Rectal smooth muscle tissue (tissue), 1 donor: ENCODE measurements at regions not wholly inside any gene's neighbourhood (a gene's known extent, or its start where the extent isn't known, plus 50 kb on each side); places are given as distances from the start of the nearest gene placed in this dataset.

Experiments
- H3K27ac ChIP-seq: one replicate; pipeline ENCODE4 v1.7.0; 2013; ENCODE audit warnings: low read depth, low read length, inconsistent platforms
- H3K27me3 ChIP-seq: one replicate; pipeline ENCODE4 v1.7.0; 2013; ENCODE audit warnings: low read length; ENCODE audit not compliant: control insufficient read depth, insufficient read depth
- H3K36me3 ChIP-seq: one replicate; pipeline ENCODE4 v1.7.0; 2013; ENCODE audit warnings: low read length; ENCODE audit not compliant: control insufficient read depth, insufficient read depth
- H3K4me1 ChIP-seq: one replicate; pipeline ENCODE4 v1.7.0; 2013; ENCODE audit warnings: low read length; ENCODE audit not compliant: control insufficient read depth, insufficient read depth
- H3K4me3 ChIP-seq: one replicate; pipeline ENCODE4 v1.7.0; 2013; ENCODE audit warnings: low read length
- H3K9ac ChIP-seq: one replicate; pipeline ENCODE4 v1.7.0; 2013; ENCODE audit warnings: low read length

DNA sequence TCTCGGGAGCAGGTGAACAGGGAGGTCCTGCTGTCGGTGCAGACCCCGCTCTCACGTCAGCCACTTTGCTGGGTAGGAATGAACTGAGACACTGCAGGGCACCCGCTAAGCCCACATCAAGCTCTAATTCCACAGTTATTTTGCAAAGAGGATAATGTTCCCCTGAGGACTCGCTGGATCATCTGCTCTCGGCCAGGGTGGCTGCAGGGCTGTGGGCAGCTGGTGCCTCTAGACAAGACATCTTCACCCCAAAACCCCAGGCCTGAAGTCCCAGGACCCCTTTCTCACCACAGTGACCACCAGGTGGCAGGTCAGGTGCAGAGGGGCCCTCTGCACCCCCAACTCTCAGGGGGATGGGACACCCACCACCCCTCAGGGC lies 135.1 kb upstream of the PPP1R26 start:
- Histone ChIP-seq H3K4me1 (no peaks in the 10 kb centered on the region), H3K4me3 (no peak overlapping the region), H3K9ac (no peak overlapping the region), H3K36me3 (no peaks in the 10 kb centered on the region), H3K27ac (no peak overlapping the region), H3K27me3 (peaks cover 2% of the 10 kb centered on the region)

- H3K36me3 ChIP-seq = no peaks in the 10 kb centered on the region
- H3K4me1 ChIP-seq = no peaks in the 10 kb centered on the region
- no peak overlapping the region for H3K9ac ChIP-seq
- peaks cover 2% of the 10 kb centered on the region for H3K27me3 ChIP-seq
- no peak overlapping the region for H3K4me3 ChIP-seq
- no peak overlapping the region for H3K27ac ChIP-seq
Observed at GRCh38 chr9:135344915-135345500, 134.6 kb upstream of the PPP1R26 start.

GRCh38 chr9:135345775-135346433 lies 133.7 kb upstream of the PPP1R26 start:
- Histone ChIP-seq H3K4me1 (no peaks in the 10 kb centered on the region), H3K4me3 (no peak overlapping the region), H3K27ac (no peak overlapping the region), H3K36me3 (no peaks in the 10 kb centered on the region), H3K27me3 (peaks cover 2% of the 10 kb centered on the region), H3K9ac (no peak overlapping the region)

DNA sequence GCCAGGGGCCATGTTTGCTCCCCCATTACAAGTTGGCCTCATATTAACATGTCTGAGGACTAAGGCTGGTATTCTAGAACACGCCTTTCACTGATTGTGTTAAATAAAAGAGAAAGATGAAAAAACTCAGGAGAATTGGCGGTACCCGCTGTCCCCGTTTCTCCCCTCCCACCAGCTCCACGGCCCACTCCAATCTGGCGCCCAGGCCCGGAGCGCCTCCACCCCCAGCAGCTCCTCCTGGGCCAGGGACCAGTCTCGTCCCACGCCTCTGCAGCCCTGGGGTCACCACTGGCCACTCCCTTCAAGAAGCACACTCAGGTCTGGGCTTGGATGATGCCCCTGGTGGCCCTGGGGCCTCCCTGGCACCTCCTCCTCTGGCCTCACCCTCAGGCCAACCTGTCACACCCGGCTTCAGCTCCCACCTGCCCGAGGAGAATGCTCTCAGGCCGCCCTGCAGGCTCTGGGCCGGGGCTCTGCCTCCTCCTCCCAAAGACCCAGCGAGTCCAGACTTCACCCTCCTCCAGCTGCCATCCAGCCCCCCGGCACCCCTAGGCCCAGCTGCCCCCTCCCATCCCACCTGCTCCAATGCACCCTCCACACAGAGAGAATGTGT lies 133.0 kb upstream of the PPP1R26 start:
- H3K4me1 ChIP-seq = no peaks in the 10 kb centered on the region
- H3K36me3 ChIP-seq = no peaks in the 10 kb centered on the region
- no peak overlapping the region for H3K27ac ChIP-seq
- H3K9ac ChIP-seq = no peak overlapping the region
- H3K4me3 ChIP-seq = no peak overlapping the region
- H3K27me3 ChIP-seq = peaks cover 5% of the 10 kb centered on the region

GRCh38 chr9:135347461-135347860 lies 132.1 kb upstream of the PPP1R26 start:
- Histone ChIP-seq H3K36me3 (no peaks in the 10 kb centered on the region), H3K27ac (no peak overlapping the region), H3K4me1 (no peaks in the 10 kb centered on the region), H3K9ac (no peak overlapping the region), H3K27me3 (peaks cover 5% of the 10 kb centered on the region), H3K4me3 (no peak overlapping the region)

DNA sequence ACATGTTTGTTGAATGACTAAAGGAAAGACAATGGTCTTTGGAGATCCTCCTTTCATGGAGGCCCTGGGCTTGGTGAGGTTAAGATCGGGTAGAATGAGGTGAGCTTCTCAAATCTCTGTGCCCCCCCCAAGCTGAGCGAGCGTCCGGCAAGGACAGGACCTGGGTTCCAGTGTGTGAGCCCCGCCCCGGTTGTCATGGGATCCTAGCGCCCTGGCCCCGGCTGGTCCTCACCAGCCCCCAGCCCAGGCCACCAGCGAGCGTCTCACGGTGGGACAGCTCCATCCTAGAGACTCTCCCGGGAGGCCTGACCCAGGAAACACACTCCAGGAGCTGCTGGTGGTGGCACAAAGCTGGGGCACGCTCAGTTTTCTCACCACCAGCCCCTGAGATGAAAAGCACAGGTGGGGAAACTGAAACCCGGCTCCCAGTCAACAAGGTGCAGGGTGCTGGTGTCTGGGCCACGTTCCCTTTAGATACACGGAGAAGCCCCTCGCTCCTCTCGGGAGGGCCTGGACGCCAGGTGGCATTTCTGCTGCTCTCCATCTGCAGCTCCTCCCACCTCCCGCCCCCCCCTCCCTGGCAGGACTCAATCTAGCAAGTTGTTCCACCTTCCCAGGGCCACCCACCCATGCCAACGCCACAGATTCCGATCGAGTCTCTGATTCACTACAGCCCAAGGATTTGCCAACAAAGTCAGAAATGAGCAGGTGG lies 131.3 kb upstream of the PPP1R26 start:
- Histone ChIP-seq H3K9ac (no peak overlapping the region), H3K27ac (no peak overlapping the region), H3K27me3 (peaks cover 5% of the 10 kb centered on the region), H3K4me1 (no peaks in the 10 kb centered on the region), H3K4me3 (no peak overlapping the region), H3K36me3 (no peaks in the 10 kb centered on the region)

- H3K27me3 ChIP-seq = peaks cover 5% of the 10 kb centered on the region
- no peak overlapping the region for H3K9ac ChIP-seq
- no peak overlapping the region for H3K27ac ChIP-seq
- H3K4me1 ChIP-seq = no peaks in the 10 kb centered on the region
- H3K4me3 ChIP-seq = no peak overlapping the region
- H3K36me3 ChIP-seq = no peaks in the 10 kb centered on the region
Observed at GRCh38 chr9:135348788-135349150, 130.8 kb upstream of the PPP1R26 start.

DNA sequence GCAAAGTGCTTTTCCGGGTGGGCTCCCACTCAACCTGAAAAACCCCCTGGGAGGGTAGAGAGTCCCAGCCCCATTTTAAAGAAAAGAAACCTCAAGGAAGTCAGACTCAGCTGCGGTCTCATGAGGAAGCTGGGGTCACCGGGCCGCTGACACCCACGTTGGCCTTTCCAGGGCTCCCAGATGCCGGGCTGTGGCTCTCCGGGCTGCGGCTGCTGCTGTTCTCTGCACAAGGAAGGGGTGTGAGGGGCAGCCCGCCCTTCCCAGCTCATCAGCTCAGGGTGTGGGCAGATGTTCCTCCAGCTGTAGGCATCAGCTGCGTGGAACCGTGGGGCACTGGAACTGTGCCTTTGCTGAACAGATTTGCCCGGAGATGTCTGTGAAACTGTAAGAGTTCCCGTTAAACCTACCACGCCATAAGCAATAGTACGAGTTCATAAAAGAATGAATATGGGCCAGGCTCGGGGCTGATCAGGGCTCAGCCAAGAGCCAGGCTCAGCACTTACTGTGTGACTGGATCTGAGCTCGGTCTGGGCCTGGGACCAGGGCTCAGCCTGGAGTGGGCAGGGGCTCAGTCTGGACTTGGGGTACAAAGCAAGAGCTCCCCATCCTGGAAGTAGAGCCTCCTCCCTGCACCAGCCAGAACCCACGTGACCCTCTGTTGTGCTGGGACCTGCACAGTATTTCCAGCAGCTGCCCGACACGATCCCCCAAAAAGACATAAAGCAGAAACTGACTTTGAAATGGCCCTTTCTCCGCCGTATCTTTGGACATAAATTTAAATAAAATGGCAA lies 130.2 kb upstream of the PPP1R26 start:
- no peaks in the 10 kb centered on the region for H3K36me3 ChIP-seq
- no peak overlapping the region for H3K27ac ChIP-seq
- peaks cover 5% of the 10 kb centered on the region for H3K27me3 ChIP-seq
- no peaks in the 10 kb centered on the region for H3K4me1 ChIP-seq
- no peak overlapping the region for H3K9ac ChIP-seq
- no peak overlapping the region for H3K4me3 ChIP-seq

DNA sequence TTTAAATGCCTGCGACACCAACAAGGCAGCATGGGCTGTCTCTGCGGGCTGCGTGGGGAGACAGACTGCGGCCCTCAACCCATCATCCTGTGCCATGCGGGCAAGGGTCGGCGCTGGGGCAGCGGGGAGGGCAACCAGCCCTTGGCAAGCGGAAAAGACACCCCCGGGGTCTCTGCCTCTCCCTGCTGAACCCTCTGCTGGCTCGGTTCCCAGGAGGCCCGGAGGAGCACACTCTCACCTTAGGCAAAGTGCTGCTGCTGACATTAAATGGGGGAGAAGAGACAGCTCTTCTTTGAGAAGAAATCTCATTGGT lies 129.6 kb upstream of the PPP1R26 start:
- no peaks in the 10 kb centered on the region for H3K36me3 ChIP-seq
- H3K9ac ChIP-seq = no peak overlapping the region
- H3K27me3 ChIP-seq = peaks cover 5% of the 10 kb centered on the region
- H3K4me1 ChIP-seq = no peaks in the 10 kb centered on the region
- no peak overlapping the region for H3K4me3 ChIP-seq
- H3K27ac ChIP-seq = no peak overlapping the region

DNA sequence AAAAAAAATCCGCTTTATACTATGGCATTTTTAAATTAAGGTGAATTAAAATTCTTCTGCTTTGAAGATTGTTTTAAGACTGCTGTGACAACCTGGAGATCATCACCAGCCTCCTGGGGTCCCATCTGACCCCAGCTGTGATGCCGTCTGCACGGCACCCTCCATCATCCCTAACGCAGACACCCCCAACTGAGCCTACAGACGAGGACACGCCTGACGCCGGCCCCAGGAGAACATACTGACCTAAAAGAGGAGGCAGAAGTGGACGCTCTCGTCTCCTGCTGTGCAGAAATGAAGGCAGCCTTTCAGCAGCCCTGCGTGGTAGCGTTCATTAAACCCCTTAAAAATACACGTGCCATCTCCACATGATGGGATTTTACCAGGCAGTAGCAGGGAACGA lies 125.6 kb upstream of the PPP1R26 start:
- Histone ChIP-seq H3K9ac (no peak overlapping the region), H3K36me3 (no peaks in the 10 kb centered on the region), H3K27ac (no peak overlapping the region), H3K4me1 (no peaks in the 10 kb centered on the region), H3K4me3 (no peak overlapping the region), H3K27me3 (peaks cover 5% of the 10 kb centered on the region)

- H3K36me3 ChIP-seq = no peaks in the 10 kb centered on the region
- H3K9ac ChIP-seq = no peak overlapping the region
- peaks cover 3% of the 10 kb centered on the region for H3K27me3 ChIP-seq
- H3K27ac ChIP-seq = no peak overlapping the region
- no peaks in the 10 kb centered on the region for H3K4me1 ChIP-seq
- no peak overlapping the region for H3K4me3 ChIP-seq
Observed at GRCh38 chr9:135355521-135356011, 124.0 kb upstream of the PPP1R26 start.

DNA sequence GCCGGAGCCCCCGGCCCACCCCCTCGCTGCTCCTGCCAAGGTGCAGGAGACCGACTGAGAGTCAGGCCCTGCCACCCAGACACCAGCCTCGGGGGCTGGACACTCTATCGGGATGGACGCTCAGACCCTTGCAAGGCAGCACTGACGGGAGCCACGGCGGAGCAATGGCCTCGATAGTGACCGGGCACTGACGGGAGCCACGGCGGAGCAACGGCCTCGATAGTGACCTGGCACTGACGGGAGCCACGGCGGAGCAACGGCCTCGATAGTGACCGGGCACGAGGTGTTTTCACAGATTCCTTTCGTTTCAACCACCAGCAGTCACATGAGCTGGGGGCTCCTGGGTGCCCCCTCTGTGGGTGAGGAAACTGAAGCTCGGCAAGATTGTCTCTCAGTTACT lies 123.6 kb upstream of the PPP1R26 start:
- H3K36me3 ChIP-seq = no peaks in the 10 kb centered on the region
- H3K27ac ChIP-seq = no peak overlapping the region
- peaks cover 3% of the 10 kb centered on the region for H3K27me3 ChIP-seq
- no peak overlapping the region for H3K9ac ChIP-seq
- H3K4me3 ChIP-seq = no peak overlapping the region
- H3K4me1 ChIP-seq = no peaks in the 10 kb centered on the region
